ENCODE measurements at regions not wholly inside any gene's neighbourhood (a gene's known extent, or its start where the extent isn't known, plus 50 kb on each side); places are given as distances from the start of the nearest gene placed in this dataset.
"Not testable (repeated sequence)": the region's sequence is repeated elsewhere in the genome, so short reads cannot be mapped to it uniquely, and the experiment has no call there.

DNA sequence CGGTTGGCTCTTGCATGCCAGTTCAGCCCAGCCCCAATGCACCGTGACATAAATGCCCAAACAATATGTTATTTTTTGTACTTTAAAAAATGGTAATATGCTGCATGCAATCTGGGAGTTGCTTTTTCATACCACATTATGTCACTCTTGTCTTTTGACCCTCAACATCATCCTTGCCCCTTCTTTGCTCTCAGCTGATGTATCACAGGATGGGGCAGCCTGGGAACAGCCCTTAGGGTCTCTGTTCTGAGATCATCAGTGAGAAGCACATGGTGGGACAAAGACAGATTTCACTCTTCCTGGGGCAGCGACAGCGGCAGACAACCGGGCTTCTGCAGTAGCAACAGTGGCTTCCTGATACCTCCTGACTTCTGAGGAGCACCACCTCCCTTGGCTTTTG, 79.5 kb downstream of the SETD4 start:
- TF ChIP-seq POLR2AphosphoS5 (IDR thresholded peaks at IDR 0.05; ENCODE audit: insufficient read depth, low read depth, low read length) = no peak
- no peak for TF ChIP-seq JUN (IDR thresholded peaks at IDR 0.05; ENCODE audit: borderline replicate concordance, insufficient read depth, insufficient read length, low read depth)
- no peak for TF ChIP-seq FOS (IDR thresholded peaks at IDR 0.05; ENCODE audit: borderline replicate concordance, insufficient read depth, low read length)
- TF ChIP-seq, protein P1, sequence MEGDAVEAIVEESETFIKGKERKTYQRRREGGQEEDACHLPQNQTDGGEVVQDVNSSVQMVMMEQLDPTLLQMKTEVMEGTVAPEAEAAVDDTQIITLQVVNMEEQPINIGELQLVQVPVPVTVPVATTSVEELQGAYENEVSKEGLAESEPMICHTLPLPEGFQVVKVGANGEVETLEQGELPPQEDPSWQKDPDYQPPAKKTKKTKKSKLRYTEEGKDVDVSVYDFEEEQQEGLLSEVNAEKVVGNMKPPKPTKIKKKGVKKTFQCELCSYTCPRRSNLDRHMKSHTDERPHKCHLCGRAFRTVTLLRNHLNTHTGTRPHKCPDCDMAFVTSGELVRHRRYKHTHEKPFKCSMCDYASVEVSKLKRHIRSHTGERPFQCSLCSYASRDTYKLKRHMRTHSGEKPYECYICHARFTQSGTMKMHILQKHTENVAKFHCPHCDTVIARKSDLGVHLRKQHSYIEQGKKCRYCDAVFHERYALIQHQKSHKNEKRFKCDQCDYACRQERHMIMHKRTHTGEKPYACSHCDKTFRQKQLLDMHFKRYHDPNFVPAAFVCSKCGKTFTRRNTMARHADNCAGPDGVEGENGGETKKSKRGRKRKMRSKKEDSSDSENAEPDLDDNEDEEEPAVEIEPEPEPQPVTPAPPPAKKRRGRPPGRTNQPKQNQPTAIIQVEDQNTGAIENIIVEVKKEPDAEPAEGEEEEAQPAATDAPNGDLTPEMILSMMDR (IDR thresholded peaks at IDR 0.05; ENCODE audit: extremely low read depth in 1 of 2, insufficient read depth in 1 of 2, low read depth in 1 of 2, low read length in 2 of 2) = no peak
- TF ChIP-seq, protein P2, sequence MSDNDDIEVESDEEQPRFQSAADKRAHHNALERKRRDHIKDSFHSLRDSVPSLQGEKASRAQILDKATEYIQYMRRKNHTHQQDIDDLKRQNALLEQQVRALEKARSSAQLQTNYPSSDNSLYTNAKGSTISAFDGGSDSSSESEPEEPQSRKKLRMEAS (IDR thresholded peaks at IDR 0.05; ENCODE audit: insufficient read depth, insufficient read length) = no peak
- TF ChIP-seq MYC (IDR thresholded peaks at IDR 0.05; ENCODE audit: low read depth, low read length) = no peak
- TF ChIP-seq EZH2 (IDR thresholded peaks at IDR 0.05; ENCODE audit: borderline replicate concordance, low read depth, low read length, severe bottlenecking) = no peak
- TF ChIP-seq POLR2A (IDR thresholded peaks at IDR 0.05; ENCODE audit: low read depth, low read length) = no peak
- TF ChIP-seq GATA2 (IDR thresholded peaks at IDR 0.05; ENCODE audit: insufficient read depth, insufficient read length, low read depth, low read length) = no peak
- peaks cover 6 to 17% of the 10 kb centered on the region in 2 experiments for H3K27me3 ChIP-seq (ENCODE audit: control insufficient read depth in 2 of 2, insufficient read depth in 2 of 2, low read length in 2 of 2)
- H2AFZ ChIP-seq (ENCODE audit: low read depth, low read length) = no peak overlapping the region
- FAIRE-seq (no peak), DNase-seq (ENCODE audit: low read depth, low spot score) (no peak)
- intact Hi-C loops (cut with micrococcal nuclease) (no loop called here), dilution Hi-C loops (cut with MboI; ENCODE audit: extremely low pct_ligation_motif_present, low sequenced_read_pairs) (no loop called here)
- no peaks in the 10 kb centered on the region for H3K36me3 ChIP-seq (ENCODE audit: control insufficient read depth in 2 of 2, extremely low read depth in 1 of 2, insufficient read depth in 2 of 2, low read length in 2 of 2)
- H3K9me3 ChIP-seq (replicated peaks; ENCODE audit: control insufficient read depth, insufficient read depth, low read length) = no peaks in the 10 kb centered on the region
- no peaks in the 10 kb centered on the region for H3K79me2 ChIP-seq (ENCODE audit: control insufficient read depth, insufficient read depth, low read length)
- no peaks in the 10 kb centered on the region for H3K4me1 ChIP-seq (ENCODE audit: control insufficient read depth, extremely low read depth, insufficient read depth, low read length)
- ChIA-PET CTCF (no interaction called here), POLR2A (no interaction called here)
- no peak overlapping the region for H3K4me3 ChIP-seq (replicated peaks in 1 of 3; ENCODE audit: insufficient read depth in 1 of 3, low read depth in 1 of 3, low read length in 3 of 3)
- H3K4me2 ChIP-seq (ENCODE audit: insufficient read depth, low read length) = no peak overlapping the region
- no peak overlapping the region for H3K27ac ChIP-seq (ENCODE audit: insufficient read depth, low read depth, low read length)
- no peaks in the 10 kb centered on the region for H3K9me1 ChIP-seq (replicated peaks; ENCODE audit: control insufficient read depth, extremely low read depth, insufficient read depth, low read length)
- H4K20me1 ChIP-seq (replicated peaks; ENCODE audit: control insufficient read depth, extremely low read depth, insufficient read depth, low read length) = no peaks in the 10 kb centered on the region
- H3K9ac ChIP-seq (replicated peaks; ENCODE audit: extremely low read depth, insufficient read depth, low read length) = no peak overlapping the region
- no TSS peak for BruUV-seq (replicated peaks)

DNA sequence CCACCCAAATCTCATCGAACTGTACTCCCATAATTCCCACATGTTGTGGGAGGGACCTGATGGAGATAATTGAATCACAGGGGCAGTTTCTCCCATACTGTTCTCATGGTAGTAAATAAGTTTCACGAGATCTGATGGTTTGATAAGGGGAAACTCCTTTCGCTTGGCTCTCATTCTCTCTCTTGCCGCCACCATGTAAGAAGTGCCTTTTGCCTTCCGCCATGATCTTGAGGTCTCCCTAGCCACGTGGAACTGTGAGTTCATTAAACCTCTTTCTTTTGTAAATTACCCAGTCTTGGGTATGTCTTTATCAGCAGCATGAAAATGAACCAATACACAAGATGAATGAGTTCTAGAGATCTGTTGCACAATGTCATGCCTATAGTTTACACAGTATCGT, 82.5 kb downstream of the SETD4 start:
- H3K9me3 ChIP-seq (replicated peaks; ENCODE audit: control insufficient read depth, insufficient read depth, low read length); H3K36me3 ChIP-seq (ENCODE audit: control insufficient read depth in 2 of 2, extremely low read depth in 1 of 2, insufficient read depth in 2 of 2, low read length in 2 of 2); H4K20me1 ChIP-seq (replicated peaks; ENCODE audit: control insufficient read depth, extremely low read depth, insufficient read depth, low read length); H3K27ac ChIP-seq (ENCODE audit: insufficient read depth, low read depth, low read length); H3K4me1 ChIP-seq (ENCODE audit: control insufficient read depth, extremely low read depth, insufficient read depth, low read length); FAIRE-seq; intact Hi-C loops (cut with micrococcal nuclease); H3K9me1 ChIP-seq (replicated peaks; ENCODE audit: control insufficient read depth, extremely low read depth, insufficient read depth, low read length); H3K79me2 ChIP-seq (ENCODE audit: control insufficient read depth, insufficient read depth, low read length); BruUV-seq (replicated peaks); POLR2A ChIA-PET; H3K4me3 ChIP-seq (replicated peaks in 1 of 3; ENCODE audit: insufficient read depth in 1 of 3, low read depth in 1 of 3, low read length in 3 of 3); DNase-seq (ENCODE audit: low read depth, low spot score); H2AFZ ChIP-seq (ENCODE audit: low read depth, low read length); dilution Hi-C loops (cut with MboI; ENCODE audit: extremely low pct_ligation_motif_present, low sequenced_read_pairs); H3K9ac ChIP-seq (replicated peaks; ENCODE audit: extremely low read depth, insufficient read depth, low read length); H3K4me2 ChIP-seq (ENCODE audit: insufficient read depth, low read length): not testable (repeated sequence)
- CTCF ChIA-PET = interaction anchor here (0.7 kb wide), 1 partner anchor 9 kb away, joined by 3 read pairs; no protein-coding TSS in a partner anchor
- peaks cover 11 to 24% of the 10 kb centered on the region in 2 experiments for H3K27me3 ChIP-seq (ENCODE audit: control insufficient read depth in 2 of 2, insufficient read depth in 2 of 2, low read length in 2 of 2)

Data from endothelial cell of umbilical vein (primary cell).